ENCODE measurements at regions not wholly inside any gene's neighbourhood (a gene's known extent, or its start where the extent isn't known, plus 50 kb on each side); places are given as distances from the start of the nearest gene placed in this dataset.
A peak's percentile ranks its signal among the peaks of the same experiment; 100 is the strongest.

- H3K27me3 ChIP-seq (ENCODE audit: insufficient read depth, low read length): peaks cover 3% of the 10 kb centered on the region
- H3K9me3 ChIP-seq (ENCODE audit: low read length): no peaks in the 10 kb centered on the region
- H3K4me1 ChIP-seq (ENCODE audit: insufficient read depth, low read length): peaks cover 63% of the 10 kb centered on the region
- peak overlapping the region; percentile 8 for H2AFZ ChIP-seq (ENCODE audit: low read depth, low read length)
- no peaks in the 10 kb centered on the region for H3K36me3 ChIP-seq (ENCODE audit: insufficient read depth, low read length)
- H3K4me3 ChIP-seq (ENCODE audit: low read length): no peak overlapping the region
Measured at GRCh38 chr2:9769171-9770005, 73.9 kb upstream of the TAF1B start.

- Histone ChIP-seq H3K4me3 (ENCODE audit: low read length) (no peak overlapping the region), H3K36me3 (ENCODE audit: insufficient read depth, low read length) (no peaks in the 10 kb centered on the region), H2AFZ (ENCODE audit: low read depth, low read length) (no peak overlapping the region), H3K9me3 (ENCODE audit: low read length) (no peaks in the 10 kb centered on the region), H3K4me1 (ENCODE audit: insufficient read depth, low read length) (peaks cover 63% of the 10 kb centered on the region), H3K27me3 (ENCODE audit: insufficient read depth, low read length) (no peaks in the 10 kb centered on the region)
Measured at GRCh38 chr2:9770006-9770307, 73.3 kb upstream of the TAF1B start.

- H3K4me1 ChIP-seq (ENCODE audit: insufficient read depth, low read length): peaks cover 63% of the 10 kb centered on the region
- H2AFZ ChIP-seq (ENCODE audit: low read depth, low read length): no peak overlapping the region
- H3K36me3 ChIP-seq (ENCODE audit: insufficient read depth, low read length): no peaks in the 10 kb centered on the region
- H3K4me3 ChIP-seq (ENCODE audit: low read length): no peak overlapping the region
- no peaks in the 10 kb centered on the region for H3K9me3 ChIP-seq (ENCODE audit: low read length)
- H3K27me3 ChIP-seq (ENCODE audit: insufficient read depth, low read length): no peaks in the 10 kb centered on the region
Measured at GRCh38 chr2:9770308-9771100, 72.8 kb upstream of the TAF1B start.

GRCh38 chr2:9771101-9771449 lies 72.2 kb upstream of the TAF1B start:
- no peaks in the 10 kb centered on the region for H3K27me3 ChIP-seq (ENCODE audit: insufficient read depth, low read length)
- no peak overlapping the region for H3K4me3 ChIP-seq (ENCODE audit: low read length)
- H3K9me3 ChIP-seq (ENCODE audit: low read length): peaks cover 3% of the 10 kb centered on the region
- H3K36me3 ChIP-seq (ENCODE audit: insufficient read depth, low read length): no peaks in the 10 kb centered on the region
- H2AFZ ChIP-seq (ENCODE audit: low read depth, low read length): no peak overlapping the region
- H3K4me1 ChIP-seq (ENCODE audit: insufficient read depth, low read length): peaks cover 63% of the 10 kb centered on the region

GRCh38 chr2:9771481-9772017 lies 71.7 kb upstream of the TAF1B start:
- H3K27me3 ChIP-seq (ENCODE audit: insufficient read depth, low read length): no peaks in the 10 kb centered on the region
- H2AFZ ChIP-seq (ENCODE audit: low read depth, low read length): no peak overlapping the region
- no peaks in the 10 kb centered on the region for H3K36me3 ChIP-seq (ENCODE audit: insufficient read depth, low read length)
- H3K4me3 ChIP-seq (ENCODE audit: low read length): no peak overlapping the region
- H3K4me1 ChIP-seq (ENCODE audit: insufficient read depth, low read length): peaks cover 59% of the 10 kb centered on the region
- peaks cover 3% of the 10 kb centered on the region for H3K9me3 ChIP-seq (ENCODE audit: low read length)

- Histone ChIP-seq H2AFZ (ENCODE audit: low read depth, low read length) (no peak overlapping the region), H3K4me1 (ENCODE audit: insufficient read depth, low read length) (peaks cover 57% of the 10 kb centered on the region), H3K36me3 (ENCODE audit: insufficient read depth, low read length) (no peaks in the 10 kb centered on the region), H3K4me3 (ENCODE audit: low read length) (no peak overlapping the region), H3K27me3 (ENCODE audit: insufficient read depth, low read length) (no peaks in the 10 kb centered on the region), H3K9me3 (ENCODE audit: low read length) (peaks cover 3% of the 10 kb centered on the region)
Measured at GRCh38 chr2:9772035-9772998, 71.0 kb upstream of the TAF1B start.

GRCh38 chr2:9772999-9773902 lies 70.0 kb upstream of the TAF1B start:
- no peaks in the 10 kb centered on the region for H3K27me3 ChIP-seq (ENCODE audit: insufficient read depth, low read length)
- H3K4me1 ChIP-seq (ENCODE audit: insufficient read depth, low read length): peaks cover 48% of the 10 kb centered on the region
- no peak overlapping the region for H2AFZ ChIP-seq (ENCODE audit: low read depth, low read length)
- H3K36me3 ChIP-seq (ENCODE audit: insufficient read depth, low read length): no peaks in the 10 kb centered on the region
- H3K4me3 ChIP-seq (ENCODE audit: low read length): no peak overlapping the region
- H3K9me3 ChIP-seq (ENCODE audit: low read length): peaks cover 3% of the 10 kb centered on the region

GRCh38 chr2:9773903-9774239 lies 69.4 kb upstream of the TAF1B start:
- peaks cover 3% of the 10 kb centered on the region for H3K9me3 ChIP-seq (ENCODE audit: low read length)

GRCh38 chr2:9774266-9774665 lies 69.0 kb upstream of the TAF1B start:
- H3K9me3 ChIP-seq (ENCODE audit: low read length): peaks cover 3% of the 10 kb centered on the region
- H3K4me1 ChIP-seq (ENCODE audit: insufficient read depth, low read length): peaks cover 39% of the 10 kb centered on the region
- no peak overlapping the region for H2AFZ ChIP-seq (ENCODE audit: low read depth, low read length)
- H3K4me3 ChIP-seq (ENCODE audit: low read length): no peak overlapping the region
- no peaks in the 10 kb centered on the region for H3K36me3 ChIP-seq (ENCODE audit: insufficient read depth, low read length)
- H3K27me3 ChIP-seq (ENCODE audit: insufficient read depth, low read length): no peaks in the 10 kb centered on the region

More at GRCh38 chr2:9773903-9774239, 69.4 kb upstream of the TAF1B start:
- H3K27me3 ChIP-seq (ENCODE audit: insufficient read depth, low read length): no peaks in the 10 kb centered on the region
- no peak overlapping the region for H2AFZ ChIP-seq (ENCODE audit: low read depth, low read length)
- H3K36me3 ChIP-seq (ENCODE audit: insufficient read depth, low read length): no peaks in the 10 kb centered on the region
- H3K4me1 ChIP-seq (ENCODE audit: insufficient read depth, low read length): peaks cover 43% of the 10 kb centered on the region
- H3K4me3 ChIP-seq (ENCODE audit: low read length): no peak overlapping the region

- H3K27me3 ChIP-seq (ENCODE audit: insufficient read depth, low read length): peaks cover 9% of the 10 kb centered on the region
- H3K36me3 ChIP-seq (ENCODE audit: insufficient read depth, low read length): no peaks in the 10 kb centered on the region
- no peak overlapping the region for H2AFZ ChIP-seq (ENCODE audit: low read depth, low read length)
- peaks cover 3% of the 10 kb centered on the region for H3K9me3 ChIP-seq (ENCODE audit: low read length)
- H3K4me3 ChIP-seq (ENCODE audit: low read length): no peak overlapping the region
- peaks cover 29% of the 10 kb centered on the region for H3K4me1 ChIP-seq (ENCODE audit: insufficient read depth, low read length)
Measured at GRCh38 chr2:9775351-9775750, 67.9 kb upstream of the TAF1B start.

- peaks cover 10% of the 10 kb centered on the region for H3K27me3 ChIP-seq (ENCODE audit: insufficient read depth, low read length)
- peaks cover 3% of the 10 kb centered on the region for H3K9me3 ChIP-seq (ENCODE audit: low read length)
- no peak overlapping the region for H3K4me3 ChIP-seq (ENCODE audit: low read length)
- no peaks in the 10 kb centered on the region for H3K36me3 ChIP-seq (ENCODE audit: insufficient read depth, low read length)
- H3K4me1 ChIP-seq (ENCODE audit: insufficient read depth, low read length): peaks cover 21% of the 10 kb centered on the region
- no peak overlapping the region for H2AFZ ChIP-seq (ENCODE audit: low read depth, low read length)
Measured at GRCh38 chr2:9775999-9776712, 67.1 kb upstream of the TAF1B start.
